Kidney (tissue), 13 donors: ENCODE measurements at regions not wholly inside any gene's neighbourhood (a gene's known extent, or its start where the extent isn't known, plus 50 kb on each side); places are given as distances from the start of the nearest gene placed in this dataset.

Source experiments
- DNase-seq, 5 donors: peaks; one replicate each; pipeline ENCODE4 v3.0.0-alpha.2; 2013 to 2020
- FAIRE-seq: peaks from 2 replicates; lab custom pipeline; 2012; peaks lifted over from hg19 to GRCh38; lab: Jason Lieb, UNC
- H3K27ac ChIP-seq, 2 donors: one replicate each; pipeline ENCODE4 v1.7.0; 2013; ENCODE audit warnings: low read depth in 2 of 2, low read length in 2 of 2, inconsistent platforms in 1 of 2
- H3K27me3 ChIP-seq: one replicate; pipeline ENCODE4 v1.7.1; 2013; ENCODE audit warnings: low read length, inconsistent platforms; ENCODE audit not compliant: control insufficient read depth, insufficient read depth
- H3K36me3 ChIP-seq, 3 donors: one replicate each; pipeline versions ENCODE4 v1.7.0 to v1.7.1; 2013; ENCODE audit warnings: low read length in 3 of 3, control low read depth in 1 of 3, inconsistent platforms in 1 of 3; ENCODE audit not compliant: insufficient read depth in 3 of 3, control insufficient read depth in 2 of 3
- H3K4me1 ChIP-seq, 3 donors: one replicate each; pipeline versions ENCODE4 v1.7.0 to v1.7.1; 2013; ENCODE audit warnings: low read length in 3 of 3, inconsistent platforms in 1 of 3, low read depth in 1 of 3; ENCODE audit not compliant: control insufficient read depth in 2 of 3, insufficient read depth in 2 of 3
- H3K4me3 ChIP-seq, 3 donors: one replicate each; pipeline versions ENCODE4 v1.7.0 to v1.8.1; 2013; ENCODE audit warnings: low read length in 3 of 3, control low read depth in 1 of 3, inconsistent platforms in 1 of 3
- H3K9ac ChIP-seq, 3 donors: one replicate each; pipeline versions ENCODE4 v1.7.0 to v1.7.1; 2013; ENCODE audit warnings: low read length in 3 of 3, control low read depth in 1 of 3, inconsistent platforms in 1 of 3
- H3K9me3 ChIP-seq, 3 donors: one replicate each; pipeline versions ENCODE4 v1.7.0 to v1.7.1; 2013; ENCODE audit warnings: low read length in 3 of 3, control low read depth in 1 of 3, inconsistent platforms in 1 of 3; ENCODE audit not compliant: control insufficient read depth in 2 of 3, insufficient read depth in 1 of 3
- intact Hi-C: fragments of 100-400 bp; cut with DNase I; formaldehyde crosslinking; loops from one replicate; pipeline ENCODE4 v1.11.1; 2022
- TF ChIP-seq, protein P1 (sequence below): IDR thresholded peaks from 3 replicates; pipeline ENCODE4 v1.5.1; 2012; ENCODE audit warnings: mild to moderate bottlenecking, moderate library complexity, borderline replicate concordance; ENCODE audit not compliant: insufficient read depth; ENCODE audit errors: extremely low read depth
- donor health status: control.
- donor health status: control.
- donor health status: control.
- donor health status: control.
- donor health status: control.
- donor health status: DM: yes; HTN: yes; CAD: no.
- donor health status: Normal renal cell carcinoma (clear cell type).

DNA sequence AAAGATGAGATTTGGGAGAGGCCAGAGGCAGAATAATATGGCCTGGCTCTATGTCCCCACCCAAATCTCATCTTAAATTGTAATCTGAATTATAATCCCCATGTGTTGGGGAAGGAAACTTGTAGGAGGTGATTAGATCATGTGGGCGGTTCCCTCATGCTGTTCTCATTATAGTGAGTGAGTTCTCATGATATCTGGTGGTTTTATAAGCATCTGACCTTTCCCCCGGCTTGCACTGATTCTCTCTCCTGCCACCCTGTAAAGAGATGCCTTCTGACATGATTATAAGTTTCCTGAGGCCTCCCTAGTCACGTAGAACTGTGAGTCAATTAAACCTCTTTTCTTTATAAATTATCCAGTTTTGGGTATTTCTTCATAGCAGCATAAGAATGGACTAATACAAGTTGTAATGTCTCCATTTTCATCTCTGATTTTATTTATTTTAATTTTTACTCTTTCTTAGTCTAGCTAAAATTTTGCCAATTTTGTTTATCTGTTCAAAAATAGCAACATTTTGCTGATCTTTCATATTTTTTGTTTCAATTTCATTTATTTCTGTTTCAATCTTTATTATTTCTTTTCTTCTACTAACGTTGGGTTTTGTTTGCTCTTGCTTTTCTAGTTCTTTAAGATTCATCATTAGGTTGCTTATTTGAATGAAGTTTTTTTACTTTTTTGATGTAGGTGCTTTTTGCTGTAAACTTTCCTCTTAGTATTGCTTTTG is 67.0 kb upstream of the ZRANB2 start:
- TF ChIP-seq, protein P1, sequence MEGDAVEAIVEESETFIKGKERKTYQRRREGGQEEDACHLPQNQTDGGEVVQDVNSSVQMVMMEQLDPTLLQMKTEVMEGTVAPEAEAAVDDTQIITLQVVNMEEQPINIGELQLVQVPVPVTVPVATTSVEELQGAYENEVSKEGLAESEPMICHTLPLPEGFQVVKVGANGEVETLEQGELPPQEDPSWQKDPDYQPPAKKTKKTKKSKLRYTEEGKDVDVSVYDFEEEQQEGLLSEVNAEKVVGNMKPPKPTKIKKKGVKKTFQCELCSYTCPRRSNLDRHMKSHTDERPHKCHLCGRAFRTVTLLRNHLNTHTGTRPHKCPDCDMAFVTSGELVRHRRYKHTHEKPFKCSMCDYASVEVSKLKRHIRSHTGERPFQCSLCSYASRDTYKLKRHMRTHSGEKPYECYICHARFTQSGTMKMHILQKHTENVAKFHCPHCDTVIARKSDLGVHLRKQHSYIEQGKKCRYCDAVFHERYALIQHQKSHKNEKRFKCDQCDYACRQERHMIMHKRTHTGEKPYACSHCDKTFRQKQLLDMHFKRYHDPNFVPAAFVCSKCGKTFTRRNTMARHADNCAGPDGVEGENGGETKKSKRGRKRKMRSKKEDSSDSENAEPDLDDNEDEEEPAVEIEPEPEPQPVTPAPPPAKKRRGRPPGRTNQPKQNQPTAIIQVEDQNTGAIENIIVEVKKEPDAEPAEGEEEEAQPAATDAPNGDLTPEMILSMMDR: no peak
- DNase-seq (no peak), FAIRE-seq (no peak)
- Histone ChIP-seq H3K4me1 (no peaks in the 10 kb centered on the region), H3K36me3 (no peaks in the 10 kb centered on the region), H3K27me3 (no peaks in the 10 kb centered on the region), H3K9ac (no peak overlapping the region), H3K4me3 (no peak overlapping the region), H3K27ac (no peak overlapping the region), H3K9me3 (peaks cover 0 to 2% (median 0%) of the 10 kb centered on the region in 3 donors)
- intact Hi-C loops: no loop called here

DNA sequence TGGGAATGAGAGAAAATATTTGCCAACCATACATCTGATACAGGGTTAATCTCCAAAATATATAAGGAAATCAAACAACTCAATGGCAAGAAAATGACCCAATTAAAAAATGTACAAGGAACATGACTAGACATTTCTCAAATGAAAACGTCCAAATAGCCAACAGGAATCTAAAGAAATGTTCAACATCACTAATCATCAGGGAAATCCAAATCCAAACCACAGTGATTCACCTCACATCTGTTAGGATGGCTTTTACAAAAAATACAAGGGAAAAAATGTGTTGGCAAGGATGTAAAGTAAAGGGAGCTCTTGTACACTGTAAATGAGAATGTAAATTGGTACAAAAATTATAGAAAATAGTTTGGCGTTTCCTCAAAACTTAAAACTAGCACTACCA is 54.7 kb upstream of the ZRANB2 start:
- DNase-seq: no peak
- TF ChIP-seq, protein P1: no peak

More for the DNA sequence above, 54.7 kb upstream of the ZRANB2 start:
- Histone ChIP-seq H3K27me3 (no peaks in the 10 kb centered on the region), H3K4me1 (no peaks in the 10 kb centered on the region), H3K27ac (no peak overlapping the region), H3K36me3 (no peaks in the 10 kb centered on the region), H3K9ac (no peak overlapping the region), H3K4me3 (no peak overlapping the region), H3K9me3 (peaks cover 0 to 28% (median 10%) of the 10 kb centered on the region in 3 donors)
- intact Hi-C loops: no loop called here
- FAIRE-seq: no peak
